CD14-positive monocyte (primary cell): ENCODE measurements at regions not wholly inside any gene's neighbourhood (a gene's known extent, or its start where the extent isn't known, plus 50 kb on each side); places are given as distances from the start of the nearest gene placed in this dataset.

Source experiments
- DNase-seq, 3 donors: peaks; one replicate each; pipeline ENCODE4 v3.0.0-alpha.2; 2011 to 2022
- H2AFZ ChIP-seq: 2 replicates; pipeline ENCODE4 v1.6.0; 2012; ENCODE audit warnings: mild to moderate bottlenecking, low read depth, low read length, inconsistent platforms; ENCODE audit not compliant: insufficient read depth, poor library complexity, severe bottlenecking
- H3K27ac ChIP-seq, 2 donors: 1 replicate in 1 of 2; 2 replicates in 1 of 2; pipeline ENCODE4 v1.5.1; 2012 to 2013; ENCODE audit warnings: low read length in 2 of 2, control low read depth in 1 of 2, inconsistent platforms in 1 of 2, low read depth in 1 of 2, mild to moderate bottlenecking in 1 of 2
- H3K27me3 ChIP-seq, 2 donors: one replicate each; pipeline versions ENCODE4 v1.6.0 to v1.6.1; 2011 to 2013; ENCODE audit warnings: low read length in 2 of 2; ENCODE audit not compliant: control insufficient read depth in 2 of 2, insufficient read depth in 2 of 2
- H3K36me3 ChIP-seq, 2 donors: replicated peaks in 1 of 2; 1 replicate in 1 of 2; 2 replicates in 1 of 2; pipeline versions ENCODE4 v1.5.1 to v1.6.1; 2012 to 2013; ENCODE audit warnings: low read length in 2 of 2, control low read depth in 1 of 2, inconsistent platforms in 1 of 2, mild to moderate bottlenecking in 1 of 2; ENCODE audit not compliant: insufficient read depth in 2 of 2, control insufficient read depth in 1 of 2
- H3K4me1 ChIP-seq, 2 donors: 1 replicate in 1 of 2; 2 replicates in 1 of 2; pipeline versions ENCODE4 v1.5.1 to v1.6.1; 2012 to 2013; ENCODE audit warnings: low read length in 2 of 2, control low read depth in 1 of 2, inconsistent platforms in 1 of 2, mild to moderate bottlenecking in 1 of 2, moderate library complexity in 1 of 2; ENCODE audit not compliant: insufficient read depth in 2 of 2, control insufficient read depth in 1 of 2
- H3K4me2 ChIP-seq: replicated peaks from 2 replicates; pipeline ENCODE3; 2012; ENCODE audit warnings: low read length, moderate library complexity, mild to moderate bottlenecking; ENCODE audit not compliant: poor library complexity, severe bottlenecking; ENCODE audit errors: extremely low read depth
- H3K4me3 ChIP-seq, 3 experiments: fragments of 200-600 bp in 1 of 3; sonication (generic) in 1 of 3; replicated peaks in 1 of 3; 1 replicate in 2 of 3; 2 replicates in 1 of 3; pipeline ENCODE4 v1.5.1; 2011 to 2013; ENCODE audit warnings: low read length in 3 of 3, mild to moderate bottlenecking in 3 of 3, control low read depth in 2 of 3, low read depth in 2 of 3, inconsistent platforms in 1 of 3, moderate library complexity in 1 of 3
- H3K79me2 ChIP-seq: 2 replicates; pipeline ENCODE4 v1.6.0; 2012; ENCODE audit warnings: mild to moderate bottlenecking, control low read depth, inconsistent platforms, low read length, moderate library complexity; ENCODE audit not compliant: insufficient read depth
- H3K9ac ChIP-seq: 2 replicates; pipeline ENCODE4 v1.6.0; 2017; ENCODE audit warnings: low read length, mild to moderate bottlenecking; ENCODE audit not compliant: insufficient read depth, poor library complexity, severe bottlenecking
- H3K9me3 ChIP-seq, 2 donors: replicated peaks in 1 of 2; 1 replicate in 1 of 2; 2 replicates in 1 of 2; pipeline versions ENCODE4 v1.5.1 to v1.6.1; 2012 to 2013; ENCODE audit warnings: low read length in 2 of 2, control low read depth in 1 of 2; ENCODE audit not compliant: control insufficient read depth in 1 of 2, insufficient read depth in 1 of 2
- H4K20me1 ChIP-seq: 2 replicates; pipeline ENCODE4 v1.6.0; 2012; ENCODE audit warnings: mild to moderate bottlenecking, low read length, control low read depth, moderate library complexity; ENCODE audit not compliant: insufficient read depth
- H3K27ac Mint-ChIP-seq, 7 donors: one replicate each; pipeline ENCODE4 v1.8.0; 2020; ENCODE audit warnings: mild to moderate bottlenecking in 7 of 7, mixed read lengths in 7 of 7, moderate library complexity in 6 of 7, inconsistent platforms in 2 of 7
- H3K27me3 Mint-ChIP-seq, 3 donors: one replicate each; pipeline ENCODE4 v1.8.0; 2021 to 2022; ENCODE audit warnings: low read depth in 3 of 3, mild to moderate bottlenecking in 3 of 3, mixed read lengths in 3 of 3, moderate library complexity in 3 of 3, inconsistent platforms in 1 of 3
- H3K36me3 Mint-ChIP-seq, 2 donors: one replicate each; pipeline ENCODE4 v1.8.0; 2020; ENCODE audit warnings: mixed read lengths in 2 of 2, inconsistent platforms in 1 of 2, mild to moderate bottlenecking in 1 of 2
- H3K4me1 Mint-ChIP-seq: one replicate; pipeline ENCODE4 v1.8.0; 2020; ENCODE audit warnings: mild to moderate bottlenecking, mixed read lengths
- H3K4me3 Mint-ChIP-seq, 2 donors: one replicate each; pipeline ENCODE4 v1.8.0; 2020; ENCODE audit warnings: mild to moderate bottlenecking in 2 of 2, mixed read lengths in 2 of 2, moderate library complexity in 1 of 2
- H3K9me3 Mint-ChIP-seq, 7 donors: one replicate each; pipeline ENCODE4 v1.8.0; 2020 to 2022; ENCODE audit warnings: mixed read lengths in 7 of 7, mild to moderate bottlenecking in 6 of 7, moderate library complexity in 6 of 7, inconsistent platforms in 2 of 7
- WGBS: methylation state at CpG from one replicate; pipeline ENCODE4 v1.1.5; 2013; ENCODE audit warnings: missing lambda C conversion rate; ENCODE audit not compliant: insufficient coverage; 5-methylcytosine and 5-hydroxymethylcytosine counted together
- intact Hi-C, 2 donors: fragments of 100-400 bp; cut with micrococcal nuclease; formaldehyde crosslinking; loops; one replicate each; pipeline versions ENCODE4 v1.15.0 to v1.15.1; 2023
- TF ChIP-seq, protein P1 (sequence below): fragments of 200-600 bp; IDR thresholded peaks from one replicate; pipeline ENCODE4 v1.8.0; 2022; ENCODE audit warnings: antibody characterized with exemption, mild to moderate bottlenecking

GRCh38 chr20:22861990-22862389 is 173.1 kb upstream of the SSTR4 start:
- no peak overlapping the region for H3K27ac Mint-ChIP-seq
- Histone ChIP-seq H3K9ac (no peak overlapping the region), H3K9me3 (no peaks in the 10 kb centered on the region), H3K27ac (no peak overlapping the region), H3K27me3 (peaks cover 0 to 5% of the 10 kb centered on the region in 2 donors), H4K20me1 (no peaks in the 10 kb centered on the region), H3K36me3 (no peaks in the 10 kb centered on the region), H3K4me2 (no peak overlapping the region), H2AFZ (no peak overlapping the region), H3K4me3 (no peak overlapping the region), H3K4me1 (no peaks in the 10 kb centered on the region), H3K79me2 (no peaks in the 10 kb centered on the region)
- TF ChIP-seq, protein P1, sequence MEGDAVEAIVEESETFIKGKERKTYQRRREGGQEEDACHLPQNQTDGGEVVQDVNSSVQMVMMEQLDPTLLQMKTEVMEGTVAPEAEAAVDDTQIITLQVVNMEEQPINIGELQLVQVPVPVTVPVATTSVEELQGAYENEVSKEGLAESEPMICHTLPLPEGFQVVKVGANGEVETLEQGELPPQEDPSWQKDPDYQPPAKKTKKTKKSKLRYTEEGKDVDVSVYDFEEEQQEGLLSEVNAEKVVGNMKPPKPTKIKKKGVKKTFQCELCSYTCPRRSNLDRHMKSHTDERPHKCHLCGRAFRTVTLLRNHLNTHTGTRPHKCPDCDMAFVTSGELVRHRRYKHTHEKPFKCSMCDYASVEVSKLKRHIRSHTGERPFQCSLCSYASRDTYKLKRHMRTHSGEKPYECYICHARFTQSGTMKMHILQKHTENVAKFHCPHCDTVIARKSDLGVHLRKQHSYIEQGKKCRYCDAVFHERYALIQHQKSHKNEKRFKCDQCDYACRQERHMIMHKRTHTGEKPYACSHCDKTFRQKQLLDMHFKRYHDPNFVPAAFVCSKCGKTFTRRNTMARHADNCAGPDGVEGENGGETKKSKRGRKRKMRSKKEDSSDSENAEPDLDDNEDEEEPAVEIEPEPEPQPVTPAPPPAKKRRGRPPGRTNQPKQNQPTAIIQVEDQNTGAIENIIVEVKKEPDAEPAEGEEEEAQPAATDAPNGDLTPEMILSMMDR = no peak
- no peak overlapping the region for H3K4me3 Mint-ChIP-seq
- no peaks in the 10 kb centered on the region for H3K4me1 Mint-ChIP-seq
- H3K27me3 Mint-ChIP-seq = peaks cover 3 to 15% (median 10%) of the 10 kb centered on the region in 3 donors
- 92% methylated on average over 7 of the region's 10 CpGs for whole genome bisulfite sequencing
- H3K9me3 Mint-ChIP-seq = peaks cover 0 to 3% (median 0%) of the 10 kb centered on the region in 7 donors
- no peak for DNase-seq
- no peaks in the 10 kb centered on the region for H3K36me3 Mint-ChIP-seq
- intact Hi-C loops = no loop called here

DNA sequence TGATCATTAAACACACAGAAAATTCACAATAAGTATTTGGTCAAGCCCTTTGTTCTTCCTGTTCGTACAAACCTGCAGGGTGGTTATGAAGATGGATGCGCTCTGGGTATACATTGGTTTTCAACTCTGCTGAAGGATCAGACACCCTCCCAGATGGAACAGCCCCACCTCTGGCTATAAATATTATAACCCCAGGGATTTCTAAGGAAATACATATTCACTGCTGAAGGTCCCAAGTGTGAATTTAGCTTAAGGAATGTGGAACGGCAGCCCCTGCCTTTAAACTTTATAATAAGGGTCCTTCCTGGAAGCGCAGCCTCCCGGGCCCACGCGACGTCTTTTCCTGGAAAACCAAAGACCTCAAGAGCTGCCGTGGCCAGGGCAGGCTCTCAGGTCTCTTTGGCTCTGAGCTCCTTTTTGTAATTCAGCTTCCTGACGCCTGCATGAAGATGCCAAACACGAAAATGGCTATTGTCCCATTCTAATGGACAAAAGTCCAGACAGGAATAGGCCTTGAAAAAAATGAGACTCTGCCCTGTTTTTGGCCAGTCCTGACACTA is 172.4 kb upstream of the SSTR4 start:
- no peak overlapping the region for H3K27ac Mint-ChIP-seq
- Histone ChIP-seq H3K27ac (no peak overlapping the region), H4K20me1 (no peaks in the 10 kb centered on the region), H2AFZ (no peak overlapping the region), H3K4me3 (no peak overlapping the region), H3K27me3 (peaks cover 0 to 7% of the 10 kb centered on the region in 2 donors), H3K36me3 (no peaks in the 10 kb centered on the region), H3K9ac (no peak overlapping the region), H3K4me2 (no peak overlapping the region), H3K9me3 (no peaks in the 10 kb centered on the region), H3K4me1 (no peaks in the 10 kb centered on the region), H3K79me2 (no peaks in the 10 kb centered on the region)
- peaks cover 0 to 3% (median 0%) of the 10 kb centered on the region in 7 donors for H3K9me3 Mint-ChIP-seq
- no peak overlapping the region for H3K4me3 Mint-ChIP-seq
- H3K27me3 Mint-ChIP-seq = peaks cover 3 to 15% (median 10%) of the 10 kb centered on the region in 3 donors
- no peaks in the 10 kb centered on the region for H3K4me1 Mint-ChIP-seq
- intact Hi-C loops = no loop called here
- DNase-seq = no peak
- no peaks in the 10 kb centered on the region for H3K36me3 Mint-ChIP-seq
- WGBS = 94% methylated on average over 9 of the region's 11 CpGs
- TF ChIP-seq, protein P1 = no peak
